ENCODE measurements at regions not wholly inside any gene's neighbourhood (a gene's known extent, or its start where the extent isn't known, plus 50 kb on each side); places are given as distances from the start of the nearest gene placed in this dataset.

- no peak for TF ChIP-seq POLR2A (IDR thresholded peaks at IDR 0.05)
- TF ChIP-seq CTCF (IDR thresholded peaks at IDR 0.05) = no peak
Measured at GRCh38 chr13:47813718-47814117, 187.4 kb downstream of the SUCLA2 start.
